Jurkat, Clone E6-1 (cell line): ENCODE measurements at regions not wholly inside any gene's neighbourhood (a gene's known extent, or its start where the extent isn't known, plus 50 kb on each side); places are given as distances from the start of the nearest gene placed in this dataset.
"Not testable (repeated sequence)": the region's sequence is repeated elsewhere in the genome, so short reads cannot be mapped to it uniquely, and the experiment has no call there.

Experiments used
- DNase-seq: peaks from one replicate; pipeline ENCODE4 v3.0.0-alpha.2; 2011; ENCODE audit warnings: low read depth, low spot score
- H3K4me3 ChIP-seq: 2 replicates; pipeline ENCODE4 v1.5.1; 2011; ENCODE audit warnings: mild to moderate bottlenecking, low read length, control low read depth, moderate library complexity

DNA sequence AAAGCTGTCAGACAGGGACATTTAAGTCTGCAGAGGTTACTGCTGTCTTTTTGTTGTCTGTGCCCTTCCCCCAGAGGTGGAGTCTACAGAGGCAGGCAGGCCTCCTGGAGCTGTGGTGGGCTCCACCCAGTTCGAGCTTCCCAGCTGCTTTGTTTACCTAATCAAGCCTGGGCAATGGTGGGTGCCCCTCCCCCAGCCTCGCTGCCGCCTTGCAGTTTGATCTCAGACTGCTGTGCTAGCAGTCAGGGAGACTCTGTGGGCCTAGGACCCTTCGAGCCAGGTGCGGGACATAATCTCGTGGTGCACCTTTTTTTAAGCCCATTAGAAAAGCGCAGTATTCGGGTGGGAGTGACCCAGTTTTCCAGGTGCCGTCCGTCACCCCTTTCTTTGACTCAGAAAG, 384.2 kb upstream of the SYNCRIP start:
- not testable (repeated sequence) for H3K4me3 ChIP-seq, DNase-seq

DNA sequence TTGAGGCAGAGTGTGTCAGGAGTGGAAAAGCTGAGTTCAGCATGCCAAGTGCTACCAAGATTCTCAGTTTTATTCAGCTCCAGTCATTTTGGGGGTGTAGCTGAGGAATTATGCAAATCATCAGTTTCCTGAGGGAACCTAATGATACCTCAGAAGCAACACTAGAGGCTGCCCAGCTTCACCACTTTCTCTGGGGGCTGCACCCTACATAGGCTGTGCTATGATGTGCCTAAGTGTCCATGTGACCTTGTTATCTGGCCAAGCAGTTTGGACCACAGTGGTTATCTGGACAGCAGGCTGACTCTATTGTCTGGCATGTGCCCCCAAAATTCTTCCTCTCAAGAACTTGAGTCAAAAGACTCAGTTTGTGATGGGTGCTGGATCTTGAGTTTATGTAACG, 374.6 kb upstream of the SYNCRIP start:
- no peak for DNase-seq
- no peak overlapping the region for H3K4me3 ChIP-seq

DNA sequence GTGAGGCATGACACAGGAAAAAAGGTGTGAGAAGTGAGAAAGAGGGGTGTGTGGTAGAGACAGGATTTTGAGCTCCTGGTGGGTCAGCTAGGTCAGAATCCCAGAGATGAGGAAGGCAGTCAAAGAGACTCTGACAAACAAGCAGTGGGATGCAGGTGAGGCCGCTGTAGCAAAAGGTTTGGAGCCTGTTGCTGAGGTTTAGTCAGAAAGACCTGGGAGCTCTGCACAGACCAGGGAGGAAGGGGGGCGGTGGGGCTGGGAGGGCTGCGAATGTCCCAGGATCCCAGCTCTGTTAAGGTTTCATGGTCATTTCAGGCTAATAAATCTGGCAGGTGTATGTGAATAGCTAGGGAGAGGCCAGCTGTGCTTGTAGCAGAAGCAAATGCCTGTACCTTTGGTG, 373.9 kb upstream of the SYNCRIP start:
- no peak overlapping the region for H3K4me3 ChIP-seq
- DNase-seq: no peak

DNA sequence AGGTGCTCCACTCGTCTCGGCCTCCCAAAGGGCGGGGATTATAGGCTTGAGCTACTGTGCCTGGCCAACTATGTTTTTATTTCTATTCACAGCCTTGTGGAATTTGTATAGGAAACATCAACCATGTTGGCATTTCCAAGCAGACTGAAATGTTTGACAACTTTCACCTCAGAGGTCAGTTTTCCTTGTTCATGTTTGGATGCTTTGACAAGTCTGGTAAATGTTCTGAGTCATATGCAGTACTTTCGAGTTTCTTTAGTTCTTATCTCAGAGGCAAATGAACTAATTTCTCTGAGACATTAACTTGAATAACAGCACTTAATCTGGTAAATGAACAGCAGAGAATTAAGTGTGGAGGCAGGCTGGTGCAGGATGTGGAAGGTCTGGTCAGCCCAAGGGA, 373.4 kb upstream of the SYNCRIP start:
- no peak for DNase-seq
- no peak overlapping the region for H3K4me3 ChIP-seq

DNA sequence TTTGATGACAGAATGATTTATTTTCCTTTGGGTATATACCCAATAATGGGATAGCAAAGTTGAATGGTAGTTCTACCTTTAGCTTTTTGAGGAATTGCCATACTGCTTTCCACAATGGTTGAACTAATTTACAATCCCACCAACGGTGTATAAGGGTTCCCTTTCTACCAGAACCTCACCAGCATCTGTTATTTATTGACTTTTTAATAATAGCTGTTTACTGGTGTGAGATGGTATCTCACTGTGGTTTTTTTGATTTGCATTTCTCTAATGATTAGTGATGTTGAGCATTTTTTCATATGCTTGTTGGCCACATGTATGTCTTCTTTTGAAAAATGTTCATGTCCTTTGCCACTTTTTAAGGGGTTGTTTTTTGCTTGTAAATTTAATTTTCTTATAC, 370.3 kb upstream of the SYNCRIP start:
- not testable (repeated sequence) for DNase-seq, H3K4me3 ChIP-seq

DNA sequence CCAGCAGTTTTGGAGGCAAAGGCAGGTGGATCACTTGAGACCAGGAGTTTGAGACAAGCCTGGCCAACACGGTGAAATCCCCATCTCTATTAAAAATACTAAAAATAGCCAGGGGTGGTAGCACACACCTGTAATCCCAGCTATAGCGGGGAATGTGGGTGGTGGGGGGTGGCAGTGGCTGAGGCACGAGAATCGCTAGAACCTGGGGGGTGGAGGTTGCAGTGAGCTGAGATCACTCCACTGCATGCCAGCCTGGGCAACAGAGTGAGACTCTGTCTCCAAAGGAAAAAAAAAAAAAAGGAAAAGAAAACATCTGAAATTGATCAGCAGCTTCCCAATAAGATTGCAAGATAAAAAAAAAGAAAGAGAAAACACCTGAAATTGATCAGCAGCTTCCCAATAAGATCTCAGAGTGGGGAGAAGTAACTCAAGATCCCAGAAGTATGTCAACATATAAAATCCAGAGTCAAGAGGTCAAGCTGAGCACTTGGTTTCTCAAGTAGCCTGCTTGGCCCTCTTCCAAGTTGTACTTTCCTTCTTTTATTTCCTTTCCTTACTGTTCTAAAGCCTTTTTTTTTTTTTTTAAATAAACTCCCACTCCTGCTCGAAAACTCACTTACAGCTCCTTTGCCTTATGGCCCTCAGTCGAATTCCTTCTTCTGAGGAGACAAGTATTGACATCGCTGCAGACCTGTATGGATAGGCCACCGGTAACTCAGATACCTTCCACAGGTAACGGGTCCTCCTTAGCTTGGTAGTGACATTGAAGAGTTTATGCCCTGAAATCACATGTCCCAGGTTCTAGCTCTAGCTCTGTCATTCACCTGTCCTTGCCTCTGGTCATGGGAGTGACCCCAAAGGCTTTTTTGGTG, 368.5 kb upstream of the SYNCRIP start:
- no peak overlapping the region for H3K4me3 ChIP-seq
- no peak for DNase-seq

DNA sequence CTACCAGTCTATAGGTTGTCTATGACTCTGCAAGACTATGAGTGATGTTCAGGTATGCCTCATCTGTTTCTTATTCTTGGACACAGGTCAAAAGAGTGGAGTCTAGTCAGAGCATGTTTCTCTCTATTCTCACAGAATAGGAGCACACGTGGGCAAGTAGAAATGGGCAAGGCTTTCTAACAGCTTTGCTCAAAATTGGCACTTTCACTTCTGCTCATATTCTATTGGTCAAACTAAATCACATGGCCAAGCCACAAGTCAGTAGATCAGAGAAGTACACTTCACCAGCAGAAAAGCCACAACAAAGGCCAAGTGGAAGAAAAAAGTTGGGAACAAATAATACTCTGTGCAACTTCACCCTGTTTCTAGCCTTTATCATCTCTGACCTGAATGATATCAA, 354.5 kb upstream of the SYNCRIP start:
- DNase-seq: peak; percentile 58
- H3K4me3 ChIP-seq: no peak overlapping the region

DNA sequence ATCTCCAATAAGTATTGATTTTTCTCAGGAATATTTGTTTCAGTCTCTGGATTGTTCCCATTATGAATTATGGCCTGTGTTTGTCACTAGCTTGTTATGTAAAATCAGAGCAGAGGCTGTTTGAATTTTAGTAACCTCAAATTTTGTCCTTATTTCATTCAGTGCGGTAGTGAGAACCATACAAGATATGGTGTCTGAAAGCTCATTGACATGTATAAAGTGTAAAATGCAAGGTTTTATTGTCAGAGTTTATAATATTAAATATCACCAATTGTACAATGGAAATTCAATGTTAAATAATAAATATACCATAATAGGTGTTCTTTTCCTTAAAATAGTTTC, 353.3 kb upstream of the SYNCRIP start:
- no peak overlapping the region for H3K4me3 ChIP-seq
- no peak for DNase-seq

DNA sequence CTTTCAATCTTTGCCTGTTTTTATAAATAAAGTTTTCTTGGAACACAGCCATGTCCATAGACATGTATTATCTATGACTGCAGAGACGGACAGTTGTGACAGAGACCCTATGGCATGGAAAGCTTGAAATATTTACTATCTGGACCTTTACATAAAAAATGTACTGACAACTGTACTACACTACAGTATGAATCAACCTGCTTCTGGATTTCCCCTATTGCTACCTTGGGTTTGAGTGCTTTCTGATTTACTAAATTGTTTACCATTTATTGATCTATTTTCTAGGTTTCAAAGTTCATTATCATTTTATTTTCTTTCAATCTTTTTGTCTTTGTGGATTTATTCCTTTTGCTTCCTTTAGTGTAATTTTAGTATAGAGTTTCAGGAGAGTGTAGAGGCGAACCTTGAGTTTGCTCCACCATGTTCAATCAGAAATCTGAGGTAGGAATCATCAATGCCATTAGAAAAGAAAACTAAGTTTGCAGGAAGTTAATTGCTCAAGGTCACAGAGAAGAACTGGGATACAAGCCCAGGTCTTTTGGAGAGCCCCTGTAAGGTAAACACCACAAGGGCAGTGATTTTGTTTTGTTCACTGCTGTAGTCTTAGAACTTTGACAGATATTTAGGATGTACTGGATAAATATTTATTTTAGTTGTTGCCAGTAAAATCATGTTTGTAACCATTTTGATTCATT, 352.8 kb upstream of the SYNCRIP start:
- DNase-seq: no peak
- no peak overlapping the region for H3K4me3 ChIP-seq

DNA sequence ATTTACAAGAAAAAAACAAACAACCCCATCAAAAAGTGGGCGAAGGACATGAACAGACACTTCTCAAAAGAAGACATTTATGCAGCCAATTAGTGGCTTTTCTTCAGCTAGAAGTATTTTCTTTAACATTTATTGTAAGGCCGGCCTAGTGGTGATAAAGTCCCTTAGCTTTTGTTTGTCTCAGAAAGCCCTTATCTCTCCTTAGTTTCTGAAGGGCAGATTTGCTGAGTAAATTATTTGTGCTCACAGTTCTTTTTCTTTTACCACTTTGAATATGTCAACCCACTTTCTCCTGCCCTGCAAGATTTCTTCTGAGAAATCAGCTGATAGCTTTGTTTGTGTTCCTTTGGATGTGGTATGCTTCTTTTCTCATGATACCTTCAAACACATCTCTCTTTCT, 344.0 kb upstream of the SYNCRIP start:
- no peak for DNase-seq
- no peak overlapping the region for H3K4me3 ChIP-seq

DNA sequence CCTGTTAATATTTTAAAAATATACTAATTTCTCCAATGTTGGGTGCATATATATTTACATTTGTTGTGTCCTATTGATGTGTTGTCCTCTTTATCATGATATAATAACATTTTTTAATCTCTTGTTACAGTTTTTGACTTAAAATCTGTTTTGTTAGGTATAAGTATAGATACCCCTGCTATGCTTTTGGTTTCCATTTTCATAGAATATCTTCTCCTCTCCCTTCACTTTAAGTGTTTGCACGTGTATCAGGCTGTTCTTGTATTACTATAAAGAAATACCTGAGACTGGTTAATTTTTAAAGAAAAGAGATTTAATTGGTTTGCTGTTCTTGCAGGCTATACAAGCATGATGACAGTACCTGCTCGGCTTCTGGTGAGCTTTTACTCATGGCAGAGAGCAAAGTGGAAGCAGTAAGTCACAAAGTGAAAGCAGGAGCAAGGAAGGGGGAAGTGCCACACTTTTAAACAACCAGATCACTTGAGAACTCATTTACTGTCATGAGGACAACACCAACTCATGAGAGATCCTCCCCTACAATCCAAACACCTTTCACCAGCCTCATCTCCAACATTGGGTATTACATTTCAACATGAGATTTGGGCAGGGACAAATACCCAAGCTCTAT, 340.5 kb upstream of the SYNCRIP start:
- H3K4me3 ChIP-seq: no peak overlapping the region
- no peak for DNase-seq

DNA sequence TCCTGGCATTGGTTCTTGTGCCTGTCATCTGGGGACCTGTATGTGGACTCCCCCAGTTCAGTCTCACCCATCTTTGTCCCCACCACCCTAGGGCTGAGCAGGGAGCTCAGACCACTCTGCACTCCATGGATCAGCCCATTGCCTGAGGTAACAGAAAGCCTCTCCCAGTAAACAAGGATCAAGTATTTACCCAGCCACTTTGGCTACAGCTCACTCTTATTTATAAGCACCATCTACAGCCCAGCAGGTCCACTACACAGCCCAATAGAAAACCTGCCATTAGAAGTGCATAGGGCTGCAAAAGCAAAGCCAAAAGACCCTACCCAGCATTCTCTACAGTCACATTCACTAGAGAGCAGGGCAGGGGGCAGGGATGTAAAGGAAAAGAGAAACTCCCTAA, 335.0 kb upstream of the SYNCRIP start:
- H3K4me3 ChIP-seq: no peak overlapping the region
- no peak for DNase-seq

DNA sequence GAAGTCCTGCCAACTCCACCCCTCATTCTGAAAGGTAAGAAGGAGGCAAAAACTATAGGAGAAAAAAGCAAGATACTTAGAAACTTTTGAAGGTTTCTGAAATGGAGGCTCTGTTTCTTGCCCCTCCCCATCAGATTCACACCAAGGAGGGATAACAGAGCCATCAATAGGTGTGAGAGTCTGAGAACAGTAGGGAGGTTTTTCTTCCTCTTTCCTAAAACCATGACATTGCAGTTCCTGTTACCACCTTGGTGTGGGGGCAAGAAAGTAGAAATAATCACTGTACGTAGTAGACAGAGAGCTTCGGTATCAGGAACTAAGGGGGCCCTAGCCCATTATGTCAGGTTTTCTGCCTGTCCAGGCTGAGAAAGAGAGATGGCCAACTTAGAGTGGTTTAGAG, 333.3 kb upstream of the SYNCRIP start:
- no peak for DNase-seq
- no peak overlapping the region for H3K4me3 ChIP-seq

DNA sequence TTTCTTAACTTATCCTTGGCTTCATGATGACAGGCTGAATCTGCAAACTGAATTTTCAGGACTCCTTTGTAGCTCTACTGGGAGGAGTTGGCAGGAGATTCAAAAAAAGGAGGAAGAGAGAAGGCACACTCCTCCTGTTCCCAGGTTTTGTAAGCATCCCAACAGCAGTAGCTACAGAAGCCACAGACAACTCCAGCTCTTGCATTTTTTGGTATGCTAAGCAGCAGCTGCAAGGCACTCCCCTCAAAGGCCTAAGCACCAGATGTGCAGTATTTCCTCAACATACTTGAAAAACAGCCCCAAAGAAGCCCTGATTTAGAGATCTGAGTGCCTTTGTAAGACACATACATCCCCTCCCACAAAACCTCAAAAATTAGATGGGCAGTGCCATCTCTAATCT, 328.6 kb upstream of the SYNCRIP start:
- no peak for DNase-seq
- H3K4me3 ChIP-seq: no peak overlapping the region

DNA sequence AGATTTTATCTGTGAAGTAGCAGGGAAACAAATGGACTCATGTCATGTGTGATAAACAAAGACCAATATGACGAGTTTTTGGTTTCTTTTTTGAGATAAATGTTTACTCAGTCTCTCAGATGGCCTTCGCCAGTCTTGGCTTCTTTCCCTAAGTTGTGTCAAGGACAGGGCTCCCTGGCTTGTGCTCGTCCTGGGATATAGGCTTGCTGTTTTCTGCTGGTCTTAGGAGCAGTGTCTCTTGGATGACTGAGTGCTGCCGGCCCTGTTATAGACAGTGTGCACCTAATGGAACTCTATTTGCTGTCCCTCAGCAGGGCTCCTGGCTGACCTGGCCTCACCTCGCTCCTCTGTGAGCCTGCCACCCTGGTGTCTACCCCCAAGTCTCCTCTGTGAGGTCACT, 324.1 kb upstream of the SYNCRIP start:
- no peak for DNase-seq

DNA sequence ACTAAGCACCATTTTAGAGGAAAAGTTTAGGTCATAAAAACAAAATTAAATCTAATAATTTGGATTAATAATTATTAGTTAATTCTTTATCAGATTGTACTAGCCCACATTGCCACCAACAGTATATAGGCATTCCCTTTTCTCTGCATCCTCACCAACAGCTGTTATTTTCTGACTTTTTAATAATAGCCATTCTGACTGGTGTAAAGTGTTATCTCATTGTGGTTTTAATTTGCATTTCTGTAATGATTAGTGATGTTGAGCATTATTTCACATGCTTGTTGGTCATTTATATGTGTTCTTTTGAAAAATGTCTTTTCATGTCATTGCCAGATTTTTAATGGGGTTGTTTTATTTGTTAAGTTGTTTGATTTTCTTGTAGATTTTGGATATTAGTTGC, 319.1 kb upstream of the SYNCRIP start:
- no peak for DNase-seq
- no peak overlapping the region for H3K4me3 ChIP-seq

More for the DNA sequence above, 324.1 kb upstream of the SYNCRIP start:
- no peak overlapping the region for H3K4me3 ChIP-seq

DNA sequence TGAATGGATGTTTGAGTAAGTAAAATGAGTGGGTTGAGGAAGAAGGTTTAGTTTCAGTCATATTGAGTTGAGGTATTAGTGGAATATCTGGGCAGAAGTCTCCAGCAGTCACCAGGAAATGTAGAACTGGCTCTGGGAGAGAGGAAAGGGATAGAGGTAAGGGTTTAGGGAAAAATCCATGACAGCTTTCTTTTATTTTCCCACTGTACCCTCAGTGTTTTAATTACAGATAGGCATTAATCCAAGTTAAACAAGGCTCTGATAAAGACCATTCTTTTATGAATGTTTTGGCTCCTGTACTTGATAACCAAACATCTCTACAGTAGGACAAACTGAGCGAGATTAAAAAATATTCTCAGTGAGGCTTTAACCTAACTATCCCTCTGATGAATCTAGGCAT, 318.4 kb upstream of the SYNCRIP start:
- no peak for DNase-seq
- H3K4me3 ChIP-seq: no peak overlapping the region

DNA sequence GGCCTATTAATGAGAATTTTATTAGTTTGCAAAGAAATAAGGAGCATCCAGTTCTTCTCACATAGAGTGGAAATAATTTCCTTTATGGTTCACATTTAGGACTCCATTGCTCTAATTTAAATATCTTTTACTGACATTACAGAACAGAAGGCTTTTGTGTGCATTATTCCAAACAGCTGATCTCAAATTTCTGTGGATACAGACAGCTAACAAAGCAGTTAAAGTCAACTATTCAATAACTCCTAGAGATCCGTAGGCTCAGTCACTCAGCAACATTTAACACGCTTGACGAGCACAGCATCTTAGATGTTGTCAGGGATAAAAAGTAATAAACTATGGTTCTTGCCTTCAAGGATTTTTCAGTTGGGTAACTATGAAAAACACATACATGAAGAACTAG, 305.8 kb upstream of the SYNCRIP start:
- no peak overlapping the region for H3K4me3 ChIP-seq
- DNase-seq: no peak

DNA sequence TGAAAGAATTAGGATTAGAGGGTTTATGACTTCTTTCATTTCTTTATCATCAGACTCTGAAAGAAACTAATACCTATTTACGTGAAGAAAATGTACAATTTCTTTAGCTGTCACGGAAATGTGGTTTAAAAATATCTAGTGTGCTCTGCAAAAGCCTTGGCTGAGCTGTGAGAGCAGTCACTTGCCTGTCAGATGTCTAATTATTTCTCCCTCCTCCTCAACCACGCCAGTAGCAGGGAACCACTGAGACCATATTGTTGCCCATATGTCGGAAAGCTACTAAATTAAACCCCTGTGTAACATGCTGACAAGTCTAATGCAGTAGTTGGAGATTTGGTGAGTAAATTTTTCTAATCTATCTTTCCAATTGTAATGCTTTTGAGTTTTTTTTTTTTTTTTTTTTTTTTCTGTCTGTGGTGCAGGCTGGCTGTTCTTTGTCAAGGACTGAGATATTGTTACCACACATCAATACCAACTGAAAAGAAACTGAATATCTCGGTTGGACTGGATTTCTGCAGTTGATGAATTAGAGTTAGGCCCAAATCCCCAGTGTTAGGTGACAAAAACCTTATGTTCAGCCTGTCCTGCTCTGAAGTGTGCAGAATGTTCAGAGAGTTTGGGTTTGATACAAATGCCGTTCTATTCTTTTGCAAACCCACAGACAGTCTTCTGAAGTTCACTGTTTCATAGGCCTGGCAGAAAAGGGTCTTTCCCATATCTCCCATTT, 302.9 kb upstream of the SYNCRIP start:
- DNase-seq: no peak
- H3K4me3 ChIP-seq: no peak overlapping the region

DNA sequence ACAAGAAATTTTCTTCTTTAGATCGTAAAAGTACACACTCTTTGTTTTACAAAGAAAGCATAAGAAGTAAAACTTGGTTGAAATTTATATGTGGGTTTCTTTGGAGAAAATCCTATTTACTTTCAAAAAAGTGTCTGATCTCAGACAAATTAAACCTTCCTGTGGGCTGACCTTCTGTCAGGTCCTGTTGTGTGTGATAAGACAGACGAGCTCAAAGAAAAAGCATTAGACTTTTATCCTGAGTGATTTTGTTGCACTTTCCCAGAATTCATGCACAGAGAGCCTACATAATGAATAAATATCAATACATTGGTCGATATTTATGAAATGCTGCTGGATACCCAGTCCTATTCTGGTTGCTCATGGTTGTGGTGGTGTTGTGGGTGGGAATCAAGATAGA, 302.1 kb upstream of the SYNCRIP start:
- DNase-seq: no peak
- no peak overlapping the region for H3K4me3 ChIP-seq
